ENCODE measurements at regions not wholly inside any gene's neighbourhood (a gene's known extent, or its start where the extent isn't known, plus 50 kb on each side); places are given as distances from the start of the nearest gene placed in this dataset.

- DNase-seq (ENCODE audit: low spot score), result no peak
- TF ChIP-seq, protein P1, sequence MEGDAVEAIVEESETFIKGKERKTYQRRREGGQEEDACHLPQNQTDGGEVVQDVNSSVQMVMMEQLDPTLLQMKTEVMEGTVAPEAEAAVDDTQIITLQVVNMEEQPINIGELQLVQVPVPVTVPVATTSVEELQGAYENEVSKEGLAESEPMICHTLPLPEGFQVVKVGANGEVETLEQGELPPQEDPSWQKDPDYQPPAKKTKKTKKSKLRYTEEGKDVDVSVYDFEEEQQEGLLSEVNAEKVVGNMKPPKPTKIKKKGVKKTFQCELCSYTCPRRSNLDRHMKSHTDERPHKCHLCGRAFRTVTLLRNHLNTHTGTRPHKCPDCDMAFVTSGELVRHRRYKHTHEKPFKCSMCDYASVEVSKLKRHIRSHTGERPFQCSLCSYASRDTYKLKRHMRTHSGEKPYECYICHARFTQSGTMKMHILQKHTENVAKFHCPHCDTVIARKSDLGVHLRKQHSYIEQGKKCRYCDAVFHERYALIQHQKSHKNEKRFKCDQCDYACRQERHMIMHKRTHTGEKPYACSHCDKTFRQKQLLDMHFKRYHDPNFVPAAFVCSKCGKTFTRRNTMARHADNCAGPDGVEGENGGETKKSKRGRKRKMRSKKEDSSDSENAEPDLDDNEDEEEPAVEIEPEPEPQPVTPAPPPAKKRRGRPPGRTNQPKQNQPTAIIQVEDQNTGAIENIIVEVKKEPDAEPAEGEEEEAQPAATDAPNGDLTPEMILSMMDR (IDR thresholded peaks at IDR 0.05; ENCODE audit: extremely low read depth, insufficient read depth, missing control alignments), result no peak
- in situ Hi-C loops (cut with MboI; ENCODE audit: low pct_unique_long_range_greater_than_20kb, low sequenced_read_pairs, unreplicated experiment), result no loop called here
These were observed 100.1 kb downstream of the HLX start for GRCh38 chr1:220979371-220979770.

GRCh38 chr1:220982686-220983085 lies 103.4 kb downstream of the HLX start:
- no peak for DNase-seq (ENCODE audit: low spot score)
- in situ Hi-C loops (cut with MboI; ENCODE audit: low pct_unique_long_range_greater_than_20kb, low sequenced_read_pairs, unreplicated experiment), result no loop called here
- TF ChIP-seq, protein P1 (IDR thresholded peaks at IDR 0.05; ENCODE audit: extremely low read depth, insufficient read depth, missing control alignments), result no peak

DNA sequence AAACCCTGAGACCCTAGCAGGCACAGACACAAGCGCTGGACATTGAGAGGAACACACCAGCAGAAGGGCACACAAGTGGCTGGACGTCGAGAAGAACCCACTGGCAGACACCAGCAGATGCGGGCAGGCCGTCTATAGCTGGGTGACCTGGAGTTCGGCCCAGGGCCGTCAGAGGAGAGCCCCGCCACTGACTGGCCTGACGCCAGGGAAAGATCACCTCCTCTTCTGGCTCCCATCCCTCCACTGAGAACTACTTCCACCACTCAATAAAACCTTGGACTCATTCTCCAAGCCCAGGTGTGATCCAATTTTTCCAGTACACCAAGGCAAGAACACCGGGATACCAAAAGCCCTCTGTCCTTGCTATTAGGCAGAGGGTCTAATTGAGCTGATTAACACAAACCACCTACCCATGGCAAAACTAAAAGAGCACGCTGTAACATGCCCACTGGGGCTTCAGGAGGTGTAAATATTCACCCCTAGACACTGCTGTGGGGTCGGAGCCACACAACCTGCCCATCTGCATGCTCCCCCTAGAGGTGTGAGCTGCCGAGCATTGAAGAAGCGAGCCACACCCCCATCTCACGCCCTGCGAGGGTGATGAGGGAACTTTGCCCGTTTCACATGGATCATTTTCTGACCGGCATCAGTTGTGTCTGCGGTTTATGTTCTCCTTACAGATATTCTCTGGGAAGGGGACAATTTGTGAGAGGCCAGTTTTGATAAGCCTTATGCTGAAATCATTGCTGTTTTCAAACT lies 104.8 kb downstream of the HLX start:
- no peak for DNase-seq (ENCODE audit: low spot score)
- TF ChIP-seq, protein P1 (IDR thresholded peaks at IDR 0.05; ENCODE audit: extremely low read depth, insufficient read depth, missing control alignments), result no peak
- in situ Hi-C loops (cut with MboI; ENCODE audit: low pct_unique_long_range_greater_than_20kb, low sequenced_read_pairs, unreplicated experiment), result no loop called here

GRCh38 chr1:220990427-220991339 lies 111.4 kb downstream of the HLX start:
- TF ChIP-seq, protein P1 (IDR thresholded peaks at IDR 0.05; ENCODE audit: extremely low read depth, insufficient read depth, missing control alignments), result no peak
- no peak for DNase-seq (ENCODE audit: low spot score)
- in situ Hi-C loops (cut with MboI; ENCODE audit: low pct_unique_long_range_greater_than_20kb, low sequenced_read_pairs, unreplicated experiment), result no loop called here

DNA sequence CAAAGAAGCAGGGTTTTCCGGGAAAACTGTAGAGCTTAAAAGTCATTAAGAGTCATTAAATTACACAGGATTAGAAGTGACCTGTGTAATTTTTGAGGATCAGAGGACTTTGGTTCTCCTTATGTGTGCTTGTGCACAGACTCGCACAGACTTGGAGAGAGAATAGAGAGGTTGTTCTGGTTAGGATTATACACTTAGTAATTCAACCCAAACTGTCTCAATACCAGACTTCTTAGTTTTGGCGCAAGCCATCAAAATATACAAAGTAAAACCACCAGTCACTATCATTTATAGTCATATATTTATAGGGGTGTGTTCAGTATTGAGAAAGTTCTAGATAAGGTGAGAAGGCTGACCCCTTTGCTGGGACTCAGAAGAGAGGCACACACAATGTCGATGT lies 112.3 kb downstream of the HLX start:
- TF ChIP-seq, protein P1 (IDR thresholded peaks at IDR 0.05; ENCODE audit: extremely low read depth, insufficient read depth, missing control alignments), result no peak
- in situ Hi-C loops (cut with MboI; ENCODE audit: low pct_unique_long_range_greater_than_20kb, low sequenced_read_pairs, unreplicated experiment), result no loop called here
- no peak for DNase-seq (ENCODE audit: low spot score)

- TF ChIP-seq, protein P1 (IDR thresholded peaks at IDR 0.05; ENCODE audit: extremely low read depth, insufficient read depth, missing control alignments), result no peak
- no peak for DNase-seq (ENCODE audit: low spot score)
- in situ Hi-C loops (cut with MboI; ENCODE audit: low pct_unique_long_range_greater_than_20kb, low sequenced_read_pairs, unreplicated experiment), result no loop called here
These were observed 112.9 kb downstream of the HLX start for GRCh38 chr1:220991959-220992704.
